ENCODE measurements at regions not wholly inside any gene's neighbourhood (a gene's known extent, or its start where the extent isn't known, plus 50 kb on each side); places are given as distances from the start of the nearest gene placed in this dataset.
"Not testable (repeated sequence)": the region's sequence is repeated elsewhere in the genome, so short reads cannot be mapped to it uniquely, and the experiment has no call there.

GRCh38 chr5:67886761-67887160 lies 328.8 kb upstream of the PIK3R1 start:
- Mint-ChIP-seq H3K27ac (no peak overlapping the region), H3K4me1 (peaks cover 3 to 9% of the 10 kb centered on the region in 2 donors), H3K36me3 (no peaks in the 10 kb centered on the region), H3K27me3 (no peaks in the 10 kb centered on the region), H3K9me3 (no peaks in the 10 kb centered on the region), H3K4me3 (no peak overlapping the region)
- ATAC-seq (replicated peaks) = no peak
- no peak for DNase-seq

GRCh38 chr5:67880876-67881275 lies 334.7 kb upstream of the PIK3R1 start:
- no peaks in the 10 kb centered on the region for H3K36me3 Mint-ChIP-seq
- H3K9me3 Mint-ChIP-seq = peaks cover 2 to 3% of the 10 kb centered on the region in 2 donors
- no peak for ATAC-seq (replicated peaks)
- no peak overlapping the region for H3K4me3 Mint-ChIP-seq
- no peak overlapping the region for H3K27ac Mint-ChIP-seq
- DNase-seq = no peak
- no peaks in the 10 kb centered on the region for H3K27me3 Mint-ChIP-seq
- no peaks in the 10 kb centered on the region for H3K4me1 Mint-ChIP-seq

- H3K27ac Mint-ChIP-seq = no peak overlapping the region
- peaks cover 2 to 3% of the 10 kb centered on the region in 2 donors for H3K9me3 Mint-ChIP-seq
Measured at GRCh38 chr5:67880511-67880805, 335.1 kb upstream of the PIK3R1 start.

GRCh38 chr5:67879620-67880510 lies 335.7 kb upstream of the PIK3R1 start:
- Mint-ChIP-seq H3K36me3 (no peaks in the 10 kb centered on the region), H3K27ac (no peak overlapping the region), H3K9me3 (peaks cover 2 to 3% of the 10 kb centered on the region in 2 donors), H3K27me3 (no peaks in the 10 kb centered on the region), H3K4me3 (no peak overlapping the region), H3K4me1 (no peaks in the 10 kb centered on the region)
- DNase-seq = no peak
- ATAC-seq (replicated peaks) = no peak

More at GRCh38 chr5:67880511-67880805, 335.1 kb upstream of the PIK3R1 start:
- DNase-seq (no peak), ATAC-seq (replicated peaks) (no peak)
- Mint-ChIP-seq H3K27me3 (no peaks in the 10 kb centered on the region), H3K4me1 (no peaks in the 10 kb centered on the region), H3K4me3 (no peak overlapping the region), H3K36me3 (no peaks in the 10 kb centered on the region)

- Mint-ChIP-seq H3K27ac (no peak overlapping the region), H3K9me3 (peaks cover 2 to 3% of the 10 kb centered on the region in 2 donors), H3K4me3 (no peak overlapping the region), H3K4me1 (no peaks in the 10 kb centered on the region), H3K36me3 (no peaks in the 10 kb centered on the region), H3K27me3 (no peaks in the 10 kb centered on the region)
- DNase-seq (no peak), ATAC-seq (replicated peaks) (no peak)
Measured at GRCh38 chr5:67878933-67879332, 336.6 kb upstream of the PIK3R1 start.

GRCh38 chr5:67876371-67876770 lies 339.2 kb upstream of the PIK3R1 start:
- Mint-ChIP-seq H3K36me3 (no peaks in the 10 kb centered on the region), H3K27me3 (peaks cover 5 to 6% of the 10 kb centered on the region in 2 donors), H3K4me1 (no peaks in the 10 kb centered on the region), H3K9me3 (peaks cover 2 to 3% of the 10 kb centered on the region in 2 donors), H3K27ac (no peak overlapping the region), H3K4me3 (no peak overlapping the region)
- ATAC-seq (replicated peaks) = no peak
- no peak for DNase-seq

- Mint-ChIP-seq H3K27me3 (peaks cover 5 to 6% of the 10 kb centered on the region in 2 donors), H3K4me1 (no peaks in the 10 kb centered on the region), H3K27ac (no peak overlapping the region), H3K36me3 (no peaks in the 10 kb centered on the region), H3K9me3 (peaks cover 2 to 3% of the 10 kb centered on the region in 2 donors), H3K4me3 (no peak overlapping the region)
- DNase-seq = no peak
- ATAC-seq (replicated peaks) = no peak
Measured at GRCh38 chr5:67875601-67876000, 340.0 kb upstream of the PIK3R1 start.

- H3K36me3 Mint-ChIP-seq = no peaks in the 10 kb centered on the region
- peaks cover 5 to 9% of the 10 kb centered on the region in 2 donors for H3K27me3 Mint-ChIP-seq
- H3K4me3 Mint-ChIP-seq = no peak overlapping the region
- H3K27ac Mint-ChIP-seq = no peak overlapping the region
- no peak for ATAC-seq (replicated peaks)
- no peaks in the 10 kb centered on the region for H3K4me1 Mint-ChIP-seq
- no peak for DNase-seq
- H3K9me3 Mint-ChIP-seq = peaks cover 2 to 3% of the 10 kb centered on the region in 2 donors
Measured at GRCh38 chr5:67873935-67874334, 341.6 kb upstream of the PIK3R1 start.

- DNase-seq = no peak
- no peak for ATAC-seq (replicated peaks)
- Mint-ChIP-seq H3K27me3 (peaks cover 5 to 12% of the 10 kb centered on the region in 2 donors), H3K36me3 (no peaks in the 10 kb centered on the region), H3K4me1 (no peaks in the 10 kb centered on the region), H3K9me3 (no peaks in the 10 kb centered on the region), H3K4me3 (no peak overlapping the region), H3K27ac (no peak overlapping the region)
Measured at GRCh38 chr5:67870662-67871061, 344.9 kb upstream of the PIK3R1 start.

- H3K27me3 Mint-ChIP-seq; H3K36me3 Mint-ChIP-seq; DNase-seq; H3K4me3 Mint-ChIP-seq; H3K27ac Mint-ChIP-seq; ATAC-seq (replicated peaks); H3K9me3 Mint-ChIP-seq; H3K4me1 Mint-ChIP-seq: not testable (repeated sequence)
Measured at GRCh38 chr5:67864335-67864734, 351.2 kb upstream of the PIK3R1 start.

- no peaks in the 10 kb centered on the region for H3K4me1 Mint-ChIP-seq
- H3K27ac Mint-ChIP-seq = no peak overlapping the region
- no peak overlapping the region for H3K4me3 Mint-ChIP-seq
- DNase-seq (no peak), ATAC-seq (replicated peaks) (no peak)
- no peaks in the 10 kb centered on the region for H3K36me3 Mint-ChIP-seq
- H3K9me3 Mint-ChIP-seq = peaks cover 3 to 8% of the 10 kb centered on the region in 2 donors
- H3K27me3 Mint-ChIP-seq = no peaks in the 10 kb centered on the region
Measured at GRCh38 chr5:67858471-67859031, 357.0 kb upstream of the PIK3R1 start.

GRCh38 chr5:67857502-67857901 lies 358.1 kb upstream of the PIK3R1 start:
- Mint-ChIP-seq H3K4me3 (no peak overlapping the region), H3K27me3 (no peaks in the 10 kb centered on the region), H3K36me3 (no peaks in the 10 kb centered on the region), H3K9me3 (peaks cover 8 to 9% of the 10 kb centered on the region in 2 donors), H3K27ac (no peak overlapping the region), H3K4me1 (no peaks in the 10 kb centered on the region)
- no peak for ATAC-seq (replicated peaks)
- no peak for DNase-seq

GRCh38 chr5:67855523-67855922 lies 360.0 kb upstream of the PIK3R1 start:
- ATAC-seq (replicated peaks) = no peak
- Mint-ChIP-seq H3K4me1 (no peaks in the 10 kb centered on the region), H3K9me3 (peaks cover 7 to 8% of the 10 kb centered on the region in 2 donors), H3K36me3 (no peaks in the 10 kb centered on the region), H3K27me3 (no peaks in the 10 kb centered on the region), H3K4me3 (no peak overlapping the region), H3K27ac (no peak overlapping the region)
- no peak for DNase-seq

GRCh38 chr5:67850906-67851305 lies 364.6 kb upstream of the PIK3R1 start:
- H3K36me3 Mint-ChIP-seq; H3K4me3 Mint-ChIP-seq; ATAC-seq (replicated peaks); H3K4me1 Mint-ChIP-seq; DNase-seq; H3K9me3 Mint-ChIP-seq; H3K27ac Mint-ChIP-seq; H3K27me3 Mint-ChIP-seq: not testable (repeated sequence)

GRCh38 chr5:67844924-67845323 lies 370.6 kb upstream of the PIK3R1 start:
- Mint-ChIP-seq H3K36me3 (no peaks in the 10 kb centered on the region), H3K4me3 (no peak overlapping the region), H3K27ac (no peak overlapping the region), H3K27me3 (peaks cover 11 to 24% of the 10 kb centered on the region in 2 donors), H3K9me3 (no peaks in the 10 kb centered on the region), H3K4me1 (no peaks in the 10 kb centered on the region)
- ATAC-seq (replicated peaks) = no peak
- DNase-seq = no peak

All from stimulated activated naive B cell treated with anti-CD40 and anti-IgM and Interleukin-4, amounts not matched to agents 10 μg/mL and 1 μg/mL and 100 μg/mL, for 72 hours (primary cell).